GM19351 (cell line): ENCODE measurements at regions not wholly inside any gene's neighbourhood (a gene's known extent, or its start where the extent isn't known, plus 50 kb on each side); places are given as distances from the start of the nearest gene placed in this dataset.
A peak's percentile ranks its signal among the peaks of the same experiment; 100 is the strongest.
"Not testable (repeated sequence)": the region's sequence is repeated elsewhere in the genome, so short reads cannot be mapped to it uniquely, and the experiment has no call there.

Source experiments
- ATAC-seq: cut with Tn5 transposase; IDR thresholded peaks from one replicate; pipeline ENCODE4 v1.9.1; 2021; ENCODE audit warnings: mild to moderate bottlenecking, moderate library complexity; ENCODE audit not compliant: unreplicated experiment

GRCh38 chr7:49580761-49581160 is 192.7 kb upstream of the VWC2 start:
- no peak for ATAC-seq

GRCh38 chr7:49583440-49583839 is 190.0 kb upstream of the VWC2 start:
- no peak for ATAC-seq

- ATAC-seq: no peak
These were observed 176.5 kb upstream of the VWC2 start for GRCh38 chr7:49596701-49597491.

GRCh38 chr7:49597805-49598204 is 175.6 kb upstream of the VWC2 start:
- ATAC-seq: no peak

GRCh38 chr7:49611951-49612350 is 161.5 kb upstream of the VWC2 start:
- no peak for ATAC-seq

GRCh38 chr7:49613759-49614158 is 159.7 kb upstream of the VWC2 start:
- ATAC-seq: no peak

GRCh38 chr7:49614974-49615373 is 158.5 kb upstream of the VWC2 start:
- ATAC-seq: not testable (repeated sequence)

GRCh38 chr7:49618028-49618427 is 155.4 kb upstream of the VWC2 start:
- ATAC-seq: no peak

GRCh38 chr7:49623943-49624342 is 149.5 kb upstream of the VWC2 start:
- ATAC-seq: no peak

GRCh38 chr7:49624611-49625010 is 148.8 kb upstream of the VWC2 start:
- ATAC-seq: no peak

GRCh38 chr7:49630513-49630912 is 142.9 kb upstream of the VWC2 start:
- no peak for ATAC-seq

GRCh38 chr7:49631071-49631815 is 142.2 kb upstream of the VWC2 start:
- ATAC-seq: no peak

- ATAC-seq: no peak
These were observed 141.5 kb upstream of the VWC2 start for GRCh38 chr7:49631960-49632359.

- ATAC-seq: no peak
These were observed 137.6 kb upstream of the VWC2 start for GRCh38 chr7:49635800-49636199.

GRCh38 chr7:49636400-49636799 is 137.0 kb upstream of the VWC2 start:
- ATAC-seq: no peak

GRCh38 chr7:49638166-49638565 is 135.3 kb upstream of the VWC2 start:
- ATAC-seq: no peak

GRCh38 chr7:49639068-49639593 is 134.3 kb upstream of the VWC2 start:
- no peak for ATAC-seq

- peak; percentile 53 for ATAC-seq
These were observed 133.6 kb upstream of the VWC2 start for GRCh38 chr7:49639808-49640207.

- ATAC-seq: no peak
These were observed 130.1 kb upstream of the VWC2 start for GRCh38 chr7:49643321-49643720.

GRCh38 chr7:49643736-49644135 is 129.7 kb upstream of the VWC2 start:
- ATAC-seq: no peak

- ATAC-seq: no peak
These were observed 128.9 kb upstream of the VWC2 start for GRCh38 chr7:49644396-49645166.
